DOHH2 (cell line): ENCODE measurements at regions not wholly inside any gene's neighbourhood (a gene's known extent, or its start where the extent isn't known, plus 50 kb on each side); places are given as distances from the start of the nearest gene placed in this dataset.

Experiments
- CTCF ChIP-seq: fragments of 200-600 bp; sonication (generic); IDR thresholded peaks from one replicate; pipeline ENCODE4 v1.5.1; 2014; ENCODE audit warnings: antibody characterized with exemption, mild to moderate bottlenecking, low read depth, low read length; ENCODE audit not compliant: poor library complexity, severe bottlenecking
- EZH2phosphoT487 ChIP-seq: fragments of 200-600 bp; sonication (generic); IDR thresholded peaks from 2 replicates; pipeline ENCODE4 v1.6.1; 2017; ENCODE audit warnings: borderline replicate concordance, mild to moderate bottlenecking, antibody characterized with exemption, low read length, moderate library complexity, mixed read lengths

GRCh38 chr2:65727381-65727780 is 295.0 kb upstream of the SPRED2 start:
- no peak for TF ChIP-seq CTCF
- TF ChIP-seq EZH2phosphoT487 = no peak
